ENCODE measurements at regions not wholly inside any gene's neighbourhood (a gene's known extent, or its start where the extent isn't known, plus 50 kb on each side); places are given as distances from the start of the nearest gene placed in this dataset.
"Not testable (repeated sequence)": the region's sequence is repeated elsewhere in the genome, so short reads cannot be mapped to it uniquely, and the experiment has no call there.

DNA sequence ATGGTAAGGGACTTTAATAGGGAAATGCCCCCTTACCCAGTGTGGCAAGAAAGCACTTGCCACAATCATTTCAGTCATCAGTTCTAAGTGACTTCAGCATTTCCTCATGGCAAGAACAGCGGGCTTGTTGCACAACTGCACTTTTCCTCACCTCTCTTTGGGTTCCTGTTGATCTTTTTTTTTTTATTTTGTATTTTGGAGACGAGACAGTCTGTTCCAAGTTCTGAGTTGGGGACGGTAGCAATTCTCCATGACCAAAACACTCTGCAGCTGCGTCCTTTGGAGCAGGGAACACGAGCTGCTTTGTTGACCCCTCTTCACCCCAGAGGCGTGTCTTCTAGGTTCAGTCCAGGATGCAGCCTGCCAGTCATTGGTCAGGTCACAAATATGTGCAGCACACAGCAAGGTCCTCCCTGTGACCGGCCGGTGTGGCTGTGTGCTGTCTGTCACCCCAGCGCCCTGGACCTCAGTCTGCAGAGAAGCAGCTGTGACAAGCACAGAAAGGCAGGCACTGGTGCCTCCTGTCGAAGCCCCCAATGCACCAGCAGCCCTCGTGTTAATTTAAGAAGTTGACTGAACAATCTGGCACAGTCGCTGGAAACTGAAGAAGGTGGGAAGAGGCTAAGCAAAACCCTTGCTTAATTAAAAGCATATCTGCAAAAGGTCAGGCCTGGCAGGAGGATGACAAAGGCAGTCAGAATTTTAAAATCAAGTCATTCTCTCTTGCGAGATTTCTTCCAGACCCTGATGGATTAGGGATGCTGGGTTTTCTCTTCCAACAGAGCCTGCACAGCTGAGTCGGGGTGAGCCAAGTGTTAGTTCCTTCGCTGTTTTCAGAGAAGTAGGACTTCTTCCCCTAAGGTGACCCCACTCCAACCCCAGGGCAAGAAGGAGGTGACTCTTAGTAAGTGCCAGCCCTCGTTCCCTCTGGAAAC is 96.7 kb upstream of the COPS8 start:
- DNase-seq (ENCODE audit: low read depth), result peak; percentile 82

DNA sequence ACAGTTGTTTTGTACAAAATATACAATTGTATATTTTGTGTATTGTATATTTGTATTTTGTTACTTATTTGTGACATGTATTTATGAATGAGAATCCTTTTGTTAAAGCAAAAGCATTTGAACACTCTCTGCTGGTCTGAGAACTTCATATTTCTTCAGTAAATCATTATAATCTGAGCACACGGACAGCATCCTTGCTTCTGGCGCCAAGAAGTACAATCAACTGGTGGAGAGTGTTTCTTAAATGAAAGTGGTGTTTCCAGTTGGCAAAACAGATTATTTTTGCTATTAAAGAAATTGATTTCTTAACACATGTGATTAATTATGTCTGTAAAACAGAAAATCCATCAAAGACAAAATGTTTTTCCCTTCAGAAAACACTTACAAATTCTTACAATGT is 95.1 kb upstream of the COPS8 start:
- DNase-seq (ENCODE audit: low read depth), result no peak

DNA sequence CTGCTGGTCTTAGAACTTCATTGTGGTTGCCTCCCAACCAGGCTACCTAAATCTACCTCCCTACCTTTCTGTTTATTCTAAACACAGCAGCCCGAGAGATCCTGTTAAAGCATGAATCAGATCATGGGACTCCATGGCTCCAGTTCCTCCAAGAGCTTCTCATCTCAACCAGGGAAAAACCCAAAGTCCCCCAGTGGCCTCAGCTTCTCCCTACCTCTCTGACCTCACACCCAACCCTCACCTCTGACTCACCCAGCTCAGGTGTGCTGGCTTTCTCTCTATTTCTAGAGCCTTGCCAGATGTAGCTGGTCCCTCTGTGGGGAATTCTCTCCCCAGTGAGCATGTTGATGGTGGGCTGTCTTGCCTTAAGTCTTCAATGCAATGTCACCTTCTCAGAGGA is 93.8 kb upstream of the COPS8 start:
- DNase-seq (ENCODE audit: low read depth), result no peak

GRCh38 chr2:236993286-236993685 is 92.4 kb upstream of the COPS8 start:
- DNase-seq (ENCODE audit: low read depth), result no peak

- no peak for DNase-seq (ENCODE audit: low read depth)
These were observed 91.3 kb upstream of the COPS8 start for GRCh38 chr2:236994361-236994760.

- no peak for DNase-seq (ENCODE audit: low read depth)
These were observed 88.5 kb upstream of the COPS8 start for GRCh38 chr2:236997069-236997715.

DNA sequence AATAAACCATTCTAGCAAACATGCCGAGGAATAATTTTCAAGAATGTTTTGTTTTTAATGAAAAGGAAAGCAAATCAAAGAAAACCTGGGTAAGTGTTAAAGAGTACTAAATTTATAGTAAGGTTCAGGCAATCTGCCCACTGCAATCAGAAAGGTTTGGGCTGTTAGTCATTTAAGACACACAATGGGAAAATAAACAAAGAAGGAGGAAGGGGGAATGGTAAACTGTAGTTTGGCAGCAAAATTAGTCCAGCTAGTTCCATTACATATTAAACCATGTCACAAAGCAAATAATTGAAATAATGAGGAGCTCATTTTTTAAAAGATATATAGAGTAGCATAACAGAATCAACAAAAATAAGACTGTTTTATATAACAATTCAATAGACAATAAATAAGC is 87.5 kb upstream of the COPS8 start:
- DNase-seq (ENCODE audit: low read depth), result no peak

DNA sequence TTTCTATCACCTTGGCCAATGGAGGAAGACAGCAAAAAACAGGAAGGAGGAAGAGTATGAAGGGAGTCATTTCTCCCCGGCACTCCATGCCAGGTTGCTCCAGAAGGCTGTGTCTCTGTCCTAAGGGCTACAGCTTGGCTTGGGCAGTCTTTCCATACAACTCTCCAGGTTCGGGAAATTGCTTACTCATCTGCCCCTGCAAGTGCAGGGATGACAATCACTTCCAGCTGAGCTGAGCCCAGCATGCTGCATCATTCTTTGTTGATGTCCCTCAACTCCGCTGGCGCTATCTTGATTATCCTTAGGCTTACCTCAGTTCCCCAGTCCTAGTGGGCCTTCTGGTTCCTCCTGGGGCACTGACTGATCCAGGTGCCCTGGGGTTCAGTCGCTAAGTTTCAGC is 86.9 kb upstream of the COPS8 start:
- no peak for DNase-seq (ENCODE audit: low read depth)

- no peak for DNase-seq (ENCODE audit: low read depth)
These were observed 85.2 kb upstream of the COPS8 start for GRCh38 chr2:237000481-237000880.

- not testable (repeated sequence) for DNase-seq (ENCODE audit: low read depth)
These were observed 80.3 kb upstream of the COPS8 start for GRCh38 chr2:237005341-237005740.

DNA sequence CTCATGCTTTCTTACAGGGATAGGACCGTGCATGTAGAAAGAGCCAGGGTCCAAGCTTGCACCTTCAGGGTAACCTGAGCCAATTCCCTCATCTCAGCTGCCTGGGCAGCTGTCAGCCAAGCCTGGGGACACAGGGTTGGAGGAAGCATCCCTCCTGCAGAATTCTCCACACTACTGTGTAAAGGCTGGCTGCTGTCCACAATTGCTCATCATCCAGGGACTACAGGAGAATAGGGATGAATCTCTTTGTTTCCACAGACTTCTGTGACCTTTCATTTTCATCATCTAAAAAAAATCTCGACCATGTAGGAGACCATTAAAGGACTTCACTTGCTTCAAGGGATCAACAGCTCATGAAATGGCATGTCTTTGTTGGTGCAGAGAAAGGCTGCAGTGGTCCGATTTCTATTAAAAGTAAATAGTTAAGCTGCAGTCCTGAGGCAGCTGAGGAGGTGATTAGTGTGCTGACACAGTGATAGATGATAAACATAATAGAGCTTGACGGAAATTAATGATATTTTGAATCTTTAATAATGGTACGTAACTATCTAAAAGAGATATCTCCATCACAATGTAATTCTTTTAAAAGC is 74.4 kb upstream of the COPS8 start:
- no peak for DNase-seq (ENCODE audit: low read depth)

- no peak for DNase-seq (ENCODE audit: low read depth)
These were observed 73.7 kb upstream of the COPS8 start for GRCh38 chr2:237012004-237012403.

GRCh38 chr2:237012577-237013267 is 73.0 kb upstream of the COPS8 start:
- no peak for DNase-seq (ENCODE audit: low read depth)

DNA sequence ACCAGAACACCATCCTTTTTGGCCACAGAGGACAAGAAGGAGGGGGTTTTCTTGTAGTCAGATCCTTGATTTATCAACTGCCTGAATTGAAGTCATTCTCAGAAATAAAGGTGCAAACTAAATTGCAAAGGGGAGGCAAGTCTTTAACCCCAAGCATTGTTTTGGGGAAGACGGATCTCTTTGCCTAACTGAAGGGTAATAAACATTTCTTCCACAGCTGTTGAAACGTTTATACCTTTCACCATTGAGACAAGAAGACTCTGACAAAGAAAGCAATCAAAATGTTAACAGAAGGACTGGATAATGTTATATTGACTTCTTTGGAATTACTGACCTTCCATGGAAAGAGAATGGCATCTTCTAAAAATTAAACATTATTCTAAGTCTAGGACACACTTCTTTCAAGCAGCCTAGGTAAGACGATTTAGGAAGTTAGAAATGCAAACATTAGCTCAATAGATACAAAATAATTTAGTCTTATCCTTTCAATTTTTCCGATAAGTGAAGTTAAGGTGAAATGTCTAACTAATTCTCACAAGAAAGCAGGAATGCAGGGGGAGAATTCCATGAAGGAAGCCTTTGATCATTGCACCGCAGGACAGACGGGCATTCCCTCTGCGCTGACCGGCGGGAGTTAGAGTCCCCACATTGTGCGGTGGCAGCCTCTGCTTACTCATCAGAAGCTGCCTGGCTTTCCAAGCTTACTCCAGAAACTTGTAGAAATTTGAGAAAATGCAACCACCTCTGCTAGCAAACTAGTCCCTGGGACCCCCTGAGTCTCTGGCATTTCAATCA is 69.4 kb upstream of the COPS8 start:
- DNase-seq (ENCODE audit: low read depth), result no peak

GRCh38 chr2:237020090-237020489 is 65.6 kb upstream of the COPS8 start:
- peak; percentile 51 for DNase-seq (ENCODE audit: low read depth)

DNA sequence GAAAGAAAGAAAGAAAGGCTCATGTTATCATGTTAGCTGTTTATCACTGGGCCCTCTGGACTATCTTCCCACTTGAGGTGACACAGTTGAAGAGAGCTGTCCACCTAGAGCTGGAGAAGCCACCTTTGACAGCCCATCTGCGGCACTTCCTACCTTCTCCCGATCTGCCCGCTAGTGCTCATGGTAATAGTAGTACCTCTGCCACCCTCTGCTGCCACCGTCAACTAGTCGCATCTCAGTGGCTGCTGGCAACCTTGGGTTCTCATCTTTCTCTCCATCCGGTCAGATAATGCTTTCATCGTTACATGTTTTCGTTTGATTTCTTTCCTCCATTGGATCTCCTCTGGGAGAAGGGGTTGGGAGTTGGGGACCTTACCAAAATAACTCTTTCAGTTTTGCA is 63.2 kb upstream of the COPS8 start:
- no peak for DNase-seq (ENCODE audit: low read depth)

DNA sequence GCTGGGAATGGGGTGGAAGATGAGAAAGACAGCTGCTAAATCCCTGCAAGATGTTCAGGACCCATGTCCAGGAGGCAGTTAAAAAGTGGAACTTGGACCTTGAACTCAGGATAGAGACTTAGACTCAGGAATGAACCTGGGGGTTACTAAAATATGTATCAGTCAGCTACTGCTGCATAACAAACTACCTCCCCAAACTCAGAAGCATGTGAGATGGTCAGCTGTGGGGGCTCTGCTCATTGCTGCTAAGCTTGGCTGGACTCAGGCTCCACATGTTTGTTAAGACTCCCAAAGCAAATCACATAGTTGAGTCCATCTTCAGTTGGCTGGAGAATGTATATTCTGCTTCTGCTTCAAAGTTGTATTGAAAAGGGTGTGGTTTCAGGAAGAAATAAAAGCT is 61.4 kb upstream of the COPS8 start:
- no peak for DNase-seq (ENCODE audit: low read depth)

- DNase-seq (ENCODE audit: low read depth), result no peak
These were observed 60.4 kb upstream of the COPS8 start for GRCh38 chr2:237025090-237025865.

DNA sequence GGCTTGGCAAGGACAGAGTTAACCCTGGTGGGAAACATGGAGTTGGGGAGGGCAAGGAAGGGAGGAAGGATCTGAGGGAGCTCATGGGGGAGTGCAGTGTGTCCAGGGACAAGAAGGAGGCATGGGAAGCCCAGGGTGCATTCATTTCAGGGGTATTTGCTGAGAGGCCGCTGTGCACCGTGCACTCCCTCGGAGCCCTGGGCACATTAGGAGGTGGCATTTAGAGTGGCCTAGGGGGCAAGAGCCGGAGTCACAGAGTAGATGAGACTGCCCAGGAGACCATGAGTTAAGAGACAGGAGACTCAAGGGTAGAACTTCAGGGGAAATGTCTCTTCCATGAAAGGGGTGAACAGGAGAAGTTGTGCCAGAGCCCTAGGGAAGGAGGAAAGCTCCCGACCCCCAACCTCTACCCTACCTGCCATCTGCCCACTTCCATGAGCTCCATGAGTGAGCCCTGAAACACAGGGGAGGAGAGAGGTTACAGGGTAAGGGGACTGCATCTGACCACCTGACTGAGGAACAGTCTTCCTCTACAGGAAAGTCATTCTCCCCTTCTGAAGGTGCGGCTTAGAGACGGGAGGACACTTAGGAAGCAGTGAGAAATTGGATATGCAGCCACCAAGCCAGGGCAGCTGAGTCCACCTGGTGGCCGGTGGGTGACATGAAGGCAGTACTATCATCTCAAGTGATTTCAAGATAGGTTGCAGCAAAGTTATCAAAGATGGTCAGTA is 58.5 kb upstream of the COPS8 start:
- peak; percentile 53 for DNase-seq (ENCODE audit: low read depth)

DNA sequence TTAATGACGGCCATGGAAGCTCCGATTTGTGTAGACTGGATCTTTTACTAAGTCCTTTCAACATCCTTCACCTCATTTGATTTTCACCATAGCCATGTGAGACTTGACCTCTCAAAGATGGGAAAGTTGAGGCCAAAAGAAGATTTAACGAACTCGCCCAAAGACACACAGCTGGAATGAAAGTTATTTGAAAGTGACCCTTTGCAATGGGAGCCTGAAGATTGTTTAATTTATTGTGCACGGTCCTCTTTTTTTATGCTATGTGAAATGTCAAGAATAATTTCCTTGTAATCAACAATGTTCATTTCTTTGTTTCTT is 58.0 kb upstream of the COPS8 start:
- DNase-seq (ENCODE audit: low read depth), result no peak
